GM21717 (cell line): ENCODE measurements at regions not wholly inside any gene's neighbourhood (a gene's known extent, or its start where the extent isn't known, plus 50 kb on each side); places are given as distances from the start of the nearest gene placed in this dataset.
"Not testable (repeated sequence)": the region's sequence is repeated elsewhere in the genome, so short reads cannot be mapped to it uniquely, and the experiment has no call there.

Source experiments
- ATAC-seq: cut with Tn5 transposase; IDR thresholded peaks from one replicate; pipeline ENCODE4 v1.9.1; 2021; ENCODE audit warnings: mild to moderate bottlenecking, moderate library complexity; ENCODE audit not compliant: unreplicated experiment

- no peak for ATAC-seq
These were observed 112.3 kb upstream of the SOX21 start for GRCh38 chr13:94824601-94825000.

GRCh38 chr13:94822356-94822755 lies 110.0 kb upstream of the SOX21 start:
- no peak for ATAC-seq

DNA sequence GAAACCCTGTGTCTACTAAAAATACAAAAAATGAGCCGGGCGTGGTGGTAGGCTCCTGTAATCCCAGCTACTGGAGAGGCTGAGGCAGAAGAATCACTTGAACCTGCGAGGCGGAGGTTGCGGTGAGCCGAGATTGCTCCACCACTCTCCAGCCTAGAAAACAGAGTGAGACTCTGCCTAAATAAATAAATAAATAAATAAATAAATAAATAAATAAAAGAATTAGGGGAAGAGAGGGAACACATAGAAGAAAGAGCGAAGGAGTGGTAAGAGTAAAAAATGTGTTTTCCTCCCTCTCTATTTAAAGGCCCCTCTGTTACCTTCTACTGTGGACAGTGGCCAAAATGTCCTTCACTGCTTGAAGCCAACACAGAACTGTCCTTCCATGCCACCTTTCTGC lies 103.9 kb upstream of the SOX21 start:
- no peak for ATAC-seq

- ATAC-seq = no peak
These were observed 101.7 kb upstream of the SOX21 start for GRCh38 chr13:94813920-94814475.

DNA sequence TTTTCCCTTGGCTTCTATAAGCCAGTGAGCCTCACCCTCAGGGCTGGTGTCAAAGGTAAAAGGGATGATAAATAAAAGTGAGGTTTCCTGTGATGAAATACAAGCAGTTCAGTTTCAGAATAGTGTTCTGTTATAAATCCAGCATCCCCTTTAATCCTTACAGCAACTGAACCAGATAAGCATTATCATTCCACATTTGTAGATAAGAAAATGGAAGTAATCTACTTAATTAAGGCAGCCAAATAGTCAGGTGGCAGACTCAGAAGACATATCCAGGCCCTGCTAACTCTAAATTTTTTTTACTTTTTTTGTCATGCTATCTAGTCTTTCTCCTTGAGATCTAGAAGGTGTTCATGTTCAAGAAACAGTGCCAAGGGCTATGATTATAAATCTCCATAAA lies 99.4 kb upstream of the SOX21 start:
- no peak for ATAC-seq

- no peak for ATAC-seq
These were observed 88.1 kb upstream of the SOX21 start for GRCh38 chr13:94800423-94800822.

- no peak for ATAC-seq
These were observed 87.0 kb upstream of the SOX21 start for GRCh38 chr13:94799299-94799698.

- ATAC-seq = no peak
These were observed 86.4 kb upstream of the SOX21 start for GRCh38 chr13:94798738-94799137.

- no peak for ATAC-seq
These were observed 82.9 kb upstream of the SOX21 start for GRCh38 chr13:94795292-94795691.

DNA sequence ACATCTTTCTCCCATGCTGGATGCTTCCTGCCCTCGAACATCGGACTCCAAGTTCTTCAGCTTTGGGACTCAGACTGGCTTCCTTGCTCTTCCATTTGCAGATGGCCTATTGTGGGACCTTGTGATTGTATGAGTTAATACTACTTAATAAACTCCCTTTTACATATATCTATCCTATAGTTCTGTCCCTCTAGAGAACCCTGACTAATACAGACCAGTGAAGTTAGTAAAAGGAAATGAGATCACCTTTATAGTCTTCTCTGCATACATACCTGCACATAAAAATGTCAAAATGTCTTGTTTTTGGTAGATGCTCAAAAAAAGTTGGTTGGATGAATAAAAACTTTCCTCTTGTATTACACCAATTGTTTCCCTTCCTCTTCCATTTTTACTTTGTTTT lies 73.9 kb upstream of the SOX21 start:
- ATAC-seq = not testable (repeated sequence)

DNA sequence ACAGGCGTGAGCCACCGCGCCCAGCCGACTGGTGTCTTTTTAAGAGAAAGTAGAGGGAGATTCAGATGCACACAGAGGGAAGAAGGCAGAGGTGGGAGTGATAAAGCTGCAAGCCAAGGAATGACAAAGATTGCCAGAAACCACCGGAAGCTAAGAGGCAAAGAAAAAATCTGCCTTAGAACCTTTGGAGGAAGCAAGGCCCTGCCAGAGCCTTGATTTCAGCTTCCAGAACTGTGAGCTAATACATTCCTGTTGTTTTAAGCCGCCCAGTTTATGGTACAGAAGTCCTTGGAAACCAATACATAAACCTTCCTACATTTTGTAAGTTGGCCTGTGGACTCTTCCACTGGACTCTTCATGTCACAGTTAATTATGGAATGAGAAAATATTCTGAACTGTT lies 71.7 kb upstream of the SOX21 start:
- no peak for ATAC-seq

DNA sequence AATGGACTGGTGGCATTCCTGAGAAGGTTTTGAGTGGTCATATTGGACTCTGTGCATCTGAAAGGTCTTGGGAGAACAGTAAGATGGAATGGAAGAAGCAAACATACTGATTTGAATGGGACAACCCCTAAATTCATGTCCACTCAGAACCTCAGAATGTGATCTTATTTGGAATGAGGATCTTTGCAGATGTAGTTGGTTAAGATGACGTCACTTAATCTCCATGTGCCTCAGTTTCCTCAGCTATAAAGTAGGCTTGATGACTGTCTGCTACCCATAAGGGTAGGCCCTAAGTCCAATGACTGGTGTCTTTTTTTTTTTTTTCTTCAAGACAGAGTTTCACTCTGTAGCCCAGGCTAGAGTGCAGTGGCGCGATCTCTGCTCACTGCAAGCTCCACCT lies 71.1 kb upstream of the SOX21 start:
- no peak for ATAC-seq

- ATAC-seq = no peak
These were observed 68.1 kb upstream of the SOX21 start for GRCh38 chr13:94780421-94780820.

DNA sequence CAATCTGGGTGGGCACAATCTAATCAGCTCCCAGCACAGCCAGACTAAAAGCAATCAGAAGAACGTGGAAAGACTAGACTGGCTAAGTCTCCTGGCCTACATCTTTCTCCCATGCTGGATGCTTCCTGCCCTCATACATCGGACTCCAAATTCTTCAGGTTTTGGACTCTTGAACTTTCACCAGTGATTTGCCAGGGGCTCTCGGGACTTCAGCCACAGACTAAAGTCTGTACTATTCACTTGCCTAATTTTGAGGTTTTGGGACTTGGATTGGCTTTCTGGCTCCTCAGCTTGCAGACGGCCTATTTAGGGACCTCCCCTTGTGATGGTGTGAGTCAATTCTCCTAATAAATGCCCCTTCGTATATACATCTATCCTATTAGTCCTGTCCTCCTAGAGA lies 66.6 kb upstream of the SOX21 start:
- no peak for ATAC-seq

- ATAC-seq = no peak
These were observed 66.2 kb upstream of the SOX21 start for GRCh38 chr13:94778585-94778984.

GRCh38 chr13:94776956-94777355 lies 64.6 kb upstream of the SOX21 start:
- ATAC-seq = no peak

GRCh38 chr13:94776300-94776699 lies 64.0 kb upstream of the SOX21 start:
- ATAC-seq = no peak

- no peak for ATAC-seq
These were observed 53.5 kb upstream of the SOX21 start for GRCh38 chr13:94765814-94766213.

- ATAC-seq = no peak
These were observed 52.4 kb upstream of the SOX21 start for GRCh38 chr13:94764576-94765321.
